HL-60/S4 treated with retinoic acid at 250 ng/mL for 4 days and 3 days (cell line): ENCODE measurements at regions not wholly inside any gene's neighbourhood (a gene's known extent, or its start where the extent isn't known, plus 50 kb on each side); places are given as distances from the start of the nearest gene placed in this dataset.
"Not testable (repeated sequence)": the region's sequence is repeated elsewhere in the genome, so short reads cannot be mapped to it uniquely, and the experiment has no call there.

Experiments
- in situ Hi-C: fragments of 300-500 bp; cut with MboI; formaldehyde crosslinking; loops from 2 replicates; pipeline ENCODE4 v1.7.0; 2022; ENCODE audit warnings: low sequenced_read_pairs

DNA sequence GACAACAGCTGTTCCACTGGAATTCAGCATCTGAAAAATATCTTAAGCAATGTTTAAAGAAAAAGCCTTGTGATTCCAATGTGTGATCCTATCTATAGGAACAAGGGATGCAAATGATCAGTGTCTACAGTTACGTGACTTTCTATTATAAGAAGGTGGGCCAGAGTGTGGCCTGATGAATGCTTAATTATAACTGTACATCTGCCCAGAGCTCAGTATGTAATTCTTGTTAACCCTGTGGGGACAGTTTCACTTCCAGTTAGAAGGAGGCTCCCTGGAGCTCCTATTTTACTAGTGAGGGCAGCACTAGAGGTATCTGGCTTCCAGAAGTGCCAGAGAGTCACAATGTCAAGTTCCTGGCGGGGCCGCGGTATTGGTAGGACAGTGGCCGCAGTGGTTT lies 288.5 kb downstream of the USP46 start:
- in situ Hi-C loops, result loop anchor here (10.0 kb wide), 2 partner anchors 614 to 1844 kb away; no protein-coding TSS in a partner anchor

DNA sequence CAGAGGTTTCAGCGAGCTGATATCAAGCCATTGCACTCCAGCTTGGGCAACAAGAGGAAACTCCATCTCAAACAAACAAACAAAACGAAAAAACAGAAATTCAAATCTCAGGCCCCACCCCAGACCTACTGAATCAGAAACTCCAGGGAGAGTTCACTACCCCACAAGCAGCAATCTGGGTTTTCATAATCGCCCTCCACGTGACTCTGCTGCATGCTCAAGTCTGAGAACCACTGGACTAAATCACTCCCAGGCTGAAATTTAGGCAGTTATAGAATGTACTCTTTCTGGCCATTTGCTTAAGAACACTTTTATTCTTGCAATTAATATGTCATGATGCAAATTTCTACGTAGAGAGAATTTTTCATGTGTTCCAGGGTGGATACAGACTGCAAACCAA lies 287.3 kb downstream of the USP46 start:
- in situ Hi-C loops, result loop anchor here (10.0 kb wide), 2 partner anchors 613 to 1843 kb away; no protein-coding TSS in a partner anchor

- in situ Hi-C loops, result loop anchor here (10.0 kb wide), 2 partner anchors 613 to 1843 kb away; no protein-coding TSS in a partner anchor
These were observed 286.8 kb downstream of the USP46 start for GRCh38 chr4:52372269-52372668.

DNA sequence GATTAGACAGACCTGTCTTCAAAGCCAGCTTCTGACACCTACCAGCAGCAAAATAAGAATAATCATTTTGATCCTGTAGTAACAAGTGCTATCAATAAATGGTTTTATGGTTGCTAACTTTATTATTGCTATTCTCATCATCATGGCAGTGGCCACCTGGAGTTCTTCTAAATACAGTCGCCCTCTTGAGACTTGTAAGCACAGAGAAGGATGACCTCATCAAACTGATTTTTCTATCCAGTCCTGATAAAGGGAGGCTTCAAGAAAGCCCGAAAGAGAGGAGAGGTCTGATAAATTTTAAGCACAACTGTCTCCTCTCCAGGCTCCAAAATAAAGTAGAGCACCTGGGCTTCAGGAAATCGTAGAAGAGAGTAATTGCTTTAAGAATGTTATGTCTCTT lies 286.4 kb downstream of the USP46 start:
- in situ Hi-C loops, result loop anchor here (10.0 kb wide), 2 partner anchors 612 to 1842 kb away; no protein-coding TSS in a partner anchor

GRCh38 chr4:52373650-52374049 lies 285.5 kb downstream of the USP46 start:
- in situ Hi-C loops, result loop anchor here (10.0 kb wide), 2 partner anchors 611 to 1841 kb away; no protein-coding TSS in a partner anchor

DNA sequence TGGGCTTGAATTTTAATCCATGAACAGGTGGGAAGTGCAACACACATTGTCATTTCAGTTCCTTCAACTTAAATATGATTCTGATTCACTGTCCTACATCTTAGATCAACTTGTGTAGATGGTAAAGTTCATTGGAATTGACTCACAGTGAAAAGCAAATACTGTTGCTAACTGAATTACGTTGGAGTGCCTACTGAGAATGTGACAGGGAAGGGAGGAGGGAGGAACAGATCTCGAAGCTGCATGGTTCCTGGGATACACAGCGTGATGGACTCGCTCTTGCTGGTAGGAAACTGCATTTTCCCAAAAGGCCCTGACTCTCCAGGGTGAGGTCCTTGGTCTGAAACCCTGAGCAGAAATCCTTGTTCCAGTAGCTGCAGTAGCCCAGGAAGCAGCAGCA lies 284.2 kb downstream of the USP46 start:
- in situ Hi-C loops, result loop anchor here (10.0 kb wide), 2 partner anchors 610 to 1840 kb away; no protein-coding TSS in a partner anchor

DNA sequence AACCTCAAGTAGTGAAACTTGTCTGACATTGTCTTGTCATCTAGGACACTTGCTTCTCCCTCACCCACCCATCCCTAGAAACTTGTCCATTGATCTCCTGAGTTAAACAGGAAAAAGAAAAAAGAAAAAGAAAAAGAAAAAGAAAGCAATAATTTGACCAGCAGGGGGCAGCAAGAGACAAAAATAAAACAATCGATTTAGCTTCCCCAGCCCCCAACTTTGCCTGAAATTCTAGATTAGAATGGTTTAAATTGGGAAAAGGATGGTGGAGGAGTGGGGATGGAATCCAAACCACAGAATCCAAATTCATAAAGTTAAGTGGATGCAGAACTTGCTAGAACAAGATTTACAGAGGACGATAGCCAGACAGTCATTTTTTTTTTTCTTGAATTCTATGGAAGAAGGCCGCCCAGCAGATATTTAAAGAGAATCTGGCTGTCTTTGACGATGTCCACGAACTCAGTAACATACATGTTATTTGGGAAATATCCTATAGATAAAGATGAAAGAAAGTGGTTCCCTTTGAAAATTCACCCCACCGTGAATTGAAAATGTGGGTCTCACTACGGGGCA lies 282.9 kb downstream of the USP46 start:
- in situ Hi-C loops, result loop anchor here (10.0 kb wide), 2 partner anchors 609 to 1839 kb away; no protein-coding TSS in a partner anchor

GRCh38 chr4:52377563-52377962 lies 281.5 kb downstream of the USP46 start:
- in situ Hi-C loops, result loop anchor here (10.0 kb wide), 2 partner anchors 607 to 1837 kb away; no protein-coding TSS in a partner anchor

DNA sequence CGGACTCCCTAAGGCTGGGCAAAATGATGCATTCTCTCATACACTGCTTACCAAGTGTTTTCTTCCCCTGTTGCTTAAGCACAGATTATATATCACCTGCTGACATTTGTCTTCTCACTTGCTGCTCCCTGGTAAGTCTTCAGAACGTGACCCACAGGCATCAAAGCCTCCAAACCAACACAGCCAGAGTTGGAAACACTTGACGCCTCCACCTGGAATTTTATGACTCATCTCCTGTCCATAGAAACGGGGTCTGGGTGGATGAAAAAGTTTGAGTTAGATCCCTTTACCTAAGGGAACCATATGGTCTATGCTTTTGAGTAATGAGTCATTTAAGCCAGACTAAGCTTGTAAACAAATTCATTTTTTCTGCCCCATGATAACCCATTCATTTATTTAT lies 251.6 kb downstream of the USP46 start:
- in situ Hi-C loops, result no loop called here

DNA sequence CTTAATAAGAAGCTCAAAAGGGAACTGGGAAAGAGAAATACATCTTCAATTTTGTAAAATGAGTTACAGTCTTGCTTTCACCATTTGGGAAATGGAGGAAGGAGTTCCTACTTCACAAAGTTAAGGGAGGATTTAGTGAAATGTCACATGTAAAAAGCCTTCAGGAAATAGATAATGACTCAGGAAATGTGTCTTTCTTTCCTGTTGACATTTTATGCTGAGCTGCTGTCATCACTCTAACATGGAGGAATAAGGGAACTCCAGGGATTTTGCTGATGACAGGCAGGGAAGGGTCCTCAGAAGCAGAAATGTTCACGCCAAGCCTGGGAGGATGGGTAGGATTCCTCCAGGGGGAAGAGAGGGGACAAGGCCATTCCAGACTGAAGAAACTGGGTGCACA lies 251.1 kb downstream of the USP46 start:
- in situ Hi-C loops, result no loop called here

GRCh38 chr4:52408471-52408870 lies 250.6 kb downstream of the USP46 start:
- in situ Hi-C loops, result no loop called here

DNA sequence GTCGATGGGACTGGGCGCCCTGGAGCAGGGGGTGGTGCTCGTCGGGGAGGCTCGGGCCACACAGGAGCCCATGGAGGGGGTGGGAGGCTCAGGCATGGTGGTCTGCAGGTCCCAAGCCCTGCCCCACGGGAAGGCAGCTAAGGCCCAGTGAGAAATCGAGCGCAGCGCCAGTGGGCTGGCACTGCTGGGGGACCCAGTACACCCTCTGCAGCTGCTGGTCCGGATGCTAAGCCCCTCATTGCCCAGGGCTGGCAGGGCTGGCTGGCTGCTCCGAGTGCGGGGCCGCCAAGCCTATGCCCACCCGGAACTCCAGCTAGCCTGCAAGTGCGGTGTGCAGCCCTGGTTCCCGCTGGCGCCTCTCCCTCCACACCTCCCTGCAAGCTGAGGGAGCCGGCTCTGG lies 249.3 kb downstream of the USP46 start:
- in situ Hi-C loops, result not testable (repeated sequence)

- in situ Hi-C loops, result no loop called here
These were observed 248.1 kb downstream of the USP46 start for GRCh38 chr4:52410971-52411370.

GRCh38 chr4:52420330-52420729 lies 238.8 kb downstream of the USP46 start:
- in situ Hi-C loops, result no loop called here

- in situ Hi-C loops, result no loop called here
These were observed 237.3 kb downstream of the USP46 start for GRCh38 chr4:52421811-52422213.

- in situ Hi-C loops, result no loop called here
These were observed 235.1 kb downstream of the USP46 start for GRCh38 chr4:52423967-52424366.

DNA sequence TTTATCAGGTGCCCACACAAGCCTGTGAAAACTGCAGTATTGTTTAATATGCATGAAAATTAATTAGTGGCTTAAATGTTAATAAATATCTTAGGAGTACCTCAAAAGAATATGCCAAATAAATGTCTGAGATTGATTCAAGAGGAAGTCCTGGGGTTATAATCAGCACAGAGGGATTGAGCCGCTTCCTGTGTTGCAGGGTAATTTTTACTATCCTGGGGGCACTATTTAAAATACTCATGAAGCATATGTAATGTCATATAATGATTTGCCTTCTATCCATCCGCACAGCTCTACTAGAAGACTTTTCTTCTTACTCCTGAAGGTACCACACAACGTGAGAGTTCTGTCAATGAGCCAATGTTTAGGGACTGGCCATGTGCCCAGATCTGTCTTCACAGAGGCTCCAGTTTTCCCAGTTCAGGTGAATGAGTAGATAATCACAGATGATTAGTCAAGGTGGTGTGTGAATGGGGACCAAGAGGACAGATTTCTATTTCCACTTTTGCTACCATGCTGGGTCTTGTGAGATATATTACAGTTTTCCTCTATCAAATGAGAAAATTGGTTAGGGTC lies 233.3 kb downstream of the USP46 start:
- in situ Hi-C loops, result no loop called here

- in situ Hi-C loops, result no loop called here
These were observed 227.7 kb downstream of the USP46 start for GRCh38 chr4:52431410-52431809.

GRCh38 chr4:52431869-52432268 lies 227.2 kb downstream of the USP46 start:
- in situ Hi-C loops, result no loop called here

- in situ Hi-C loops, result not testable (repeated sequence)
These were observed 216.6 kb downstream of the USP46 start for GRCh38 chr4:52442524-52442923.

- in situ Hi-C loops, result no loop called here
These were observed 186.7 kb downstream of the USP46 start for GRCh38 chr4:52472444-52472843.

DNA sequence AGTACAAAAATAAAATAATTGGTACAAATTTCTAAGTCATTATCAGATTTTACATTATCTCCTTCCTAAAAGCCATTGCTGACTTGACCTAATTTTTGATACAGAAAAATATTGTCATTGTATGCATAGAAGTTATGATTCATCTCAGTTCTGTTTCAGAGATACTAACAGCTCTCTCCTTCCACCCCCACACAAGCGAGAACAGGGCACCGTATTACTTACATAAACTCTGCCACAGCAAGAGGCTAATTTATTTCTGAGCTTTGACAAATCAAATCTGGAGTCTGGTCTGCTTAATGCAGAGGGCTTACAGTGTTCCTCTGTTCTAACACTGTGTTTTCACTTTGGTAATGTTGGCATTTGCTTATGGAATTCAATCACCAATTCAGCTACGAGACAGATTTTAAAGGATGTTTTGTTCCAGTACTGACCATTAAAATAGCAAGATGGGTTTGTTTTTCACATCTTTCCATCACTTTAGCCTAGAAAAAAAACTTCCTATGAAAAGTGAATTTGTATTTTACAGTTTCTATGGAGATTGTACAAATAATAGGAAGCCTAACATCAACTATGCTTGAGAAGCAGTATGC lies 181.8 kb downstream of the USP46 start:
- in situ Hi-C loops, result no loop called here
